ENCODE measurements at regions not wholly inside any gene's neighbourhood (a gene's known extent, or its start where the extent isn't known, plus 50 kb on each side); places are given as distances from the start of the nearest gene placed in this dataset.

DNA sequence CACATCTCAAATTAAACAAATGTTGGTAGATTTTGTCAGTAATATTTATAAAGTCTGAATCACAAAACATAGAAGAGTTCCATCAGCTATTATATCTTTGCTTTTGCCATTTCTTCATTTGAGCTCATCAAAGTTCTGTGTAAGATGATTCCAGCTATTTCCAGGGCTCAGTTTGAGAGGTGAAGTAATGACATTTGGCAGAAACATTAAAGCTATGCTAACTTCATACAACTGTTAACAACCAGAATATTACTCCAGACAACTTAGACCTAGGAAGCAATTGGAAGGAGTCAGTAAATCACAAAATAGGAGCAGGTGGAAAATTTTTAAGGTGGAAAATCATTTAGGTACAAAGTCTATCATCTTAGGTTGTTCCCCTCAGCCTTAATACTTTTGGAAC, 76.2 kb upstream of the CSNK1A1L start:
- TF ChIP-seq EZH2 (IDR thresholded peaks at IDR 0.05; ENCODE audit: insufficient read depth, poor library complexity, severe bottlenecking) (no peak), EZH2phosphoT487 (IDR thresholded peaks at IDR 0.05; ENCODE audit: insufficient read depth, low read depth) (no peak)
